ENCODE measurements at regions not wholly inside any gene's neighbourhood (a gene's known extent, or its start where the extent isn't known, plus 50 kb on each side); places are given as distances from the start of the nearest gene placed in this dataset.

GRCh38 chr20:6533351-6533750 lies 234.1 kb upstream of the BMP2 start:
- no peak overlapping the region for H3K4me3 ChIP-seq (ENCODE audit: low read depth, low read length)

GRCh38 chr20:6530779-6531315 lies 236.6 kb upstream of the BMP2 start:
- H3K4me3 ChIP-seq (ENCODE audit: low read depth, low read length) = no peak overlapping the region

More at GRCh38 chr20:6533351-6533750, 234.1 kb upstream of the BMP2 start:
- TF ChIP-seq, protein P1, sequence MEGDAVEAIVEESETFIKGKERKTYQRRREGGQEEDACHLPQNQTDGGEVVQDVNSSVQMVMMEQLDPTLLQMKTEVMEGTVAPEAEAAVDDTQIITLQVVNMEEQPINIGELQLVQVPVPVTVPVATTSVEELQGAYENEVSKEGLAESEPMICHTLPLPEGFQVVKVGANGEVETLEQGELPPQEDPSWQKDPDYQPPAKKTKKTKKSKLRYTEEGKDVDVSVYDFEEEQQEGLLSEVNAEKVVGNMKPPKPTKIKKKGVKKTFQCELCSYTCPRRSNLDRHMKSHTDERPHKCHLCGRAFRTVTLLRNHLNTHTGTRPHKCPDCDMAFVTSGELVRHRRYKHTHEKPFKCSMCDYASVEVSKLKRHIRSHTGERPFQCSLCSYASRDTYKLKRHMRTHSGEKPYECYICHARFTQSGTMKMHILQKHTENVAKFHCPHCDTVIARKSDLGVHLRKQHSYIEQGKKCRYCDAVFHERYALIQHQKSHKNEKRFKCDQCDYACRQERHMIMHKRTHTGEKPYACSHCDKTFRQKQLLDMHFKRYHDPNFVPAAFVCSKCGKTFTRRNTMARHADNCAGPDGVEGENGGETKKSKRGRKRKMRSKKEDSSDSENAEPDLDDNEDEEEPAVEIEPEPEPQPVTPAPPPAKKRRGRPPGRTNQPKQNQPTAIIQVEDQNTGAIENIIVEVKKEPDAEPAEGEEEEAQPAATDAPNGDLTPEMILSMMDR (IDR thresholded peaks at IDR 0.05; ENCODE audit: borderline replicate concordance, insufficient read depth, low read depth, low read length) = no peak

GRCh38 chr20:6530254-6530653 lies 237.2 kb upstream of the BMP2 start:
- TF ChIP-seq, protein P1 (IDR thresholded peaks at IDR 0.05; ENCODE audit: borderline replicate concordance, insufficient read depth, low read depth, low read length) = no peak
- H3K4me3 ChIP-seq (ENCODE audit: low read depth, low read length) = no peak overlapping the region

More at GRCh38 chr20:6530779-6531315, 236.6 kb upstream of the BMP2 start:
- TF ChIP-seq, protein P1 (IDR thresholded peaks at IDR 0.05; ENCODE audit: borderline replicate concordance, insufficient read depth, low read depth, low read length) = no peak

GRCh38 chr20:6525447-6526303 lies 241.8 kb upstream of the BMP2 start:
- TF ChIP-seq, protein P1 (IDR thresholded peaks at IDR 0.05; ENCODE audit: borderline replicate concordance, insufficient read depth, low read depth, low read length) = no peak
- H3K4me3 ChIP-seq (ENCODE audit: low read depth, low read length) = no peak overlapping the region

DNA sequence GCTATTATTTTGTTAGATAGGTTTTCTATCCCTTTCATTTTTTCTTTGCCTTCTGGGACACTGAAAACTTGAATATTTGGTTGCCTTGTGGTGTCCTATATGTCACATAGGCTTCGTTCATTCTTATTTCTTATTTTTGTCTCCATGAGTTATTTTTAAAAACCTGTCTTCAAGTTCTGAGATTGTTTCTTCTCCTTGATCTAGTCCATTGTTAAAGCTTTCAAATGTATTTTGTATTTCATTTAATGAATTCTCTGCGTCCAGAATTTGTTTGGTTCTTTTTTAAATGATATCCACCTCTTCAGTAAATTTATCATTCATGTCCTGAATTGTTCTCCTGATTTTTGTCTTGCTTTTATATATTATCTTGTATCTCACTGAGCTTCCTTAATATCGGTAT lies 243.2 kb upstream of the BMP2 start:
- no peak overlapping the region for H3K4me3 ChIP-seq (ENCODE audit: low read depth, low read length)

GRCh38 chr20:6519556-6519955 lies 247.9 kb upstream of the BMP2 start:
- TF ChIP-seq, protein P1 (IDR thresholded peaks at IDR 0.05; ENCODE audit: borderline replicate concordance, insufficient read depth, low read depth, low read length) = no peak
- H3K4me3 ChIP-seq (ENCODE audit: low read depth, low read length) = no peak overlapping the region

More for the DNA sequence above, 243.2 kb upstream of the BMP2 start:
- TF ChIP-seq, protein P1 (IDR thresholded peaks at IDR 0.05; ENCODE audit: borderline replicate concordance, insufficient read depth, low read depth, low read length) = no peak

DNA sequence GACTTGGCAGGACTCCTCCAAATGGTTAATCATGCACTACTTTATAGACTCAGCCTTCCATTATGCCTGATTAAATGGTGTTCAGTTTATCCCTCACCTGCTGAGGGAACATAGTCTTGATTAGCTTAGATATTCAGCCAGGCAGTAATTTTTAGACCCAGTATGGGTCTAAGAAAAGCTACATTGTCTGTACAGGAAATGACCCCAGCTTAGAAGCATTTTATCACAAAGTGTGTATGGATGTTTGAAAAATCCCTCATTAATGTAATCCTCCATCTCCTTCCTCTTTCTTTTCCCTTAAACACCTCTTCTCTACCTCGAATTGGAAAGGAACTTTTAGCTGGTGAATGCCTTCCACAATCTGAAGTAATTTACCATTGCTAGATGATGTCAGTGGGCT lies 252.2 kb upstream of the BMP2 start:
- TF ChIP-seq, protein P1 (IDR thresholded peaks at IDR 0.05; ENCODE audit: borderline replicate concordance, insufficient read depth, low read depth, low read length) = no peak
- H3K4me3 ChIP-seq (ENCODE audit: low read depth, low read length) = no peak overlapping the region

Data from GM12875 (cell line).